ENCODE measurements at regions not wholly inside any gene's neighbourhood (a gene's known extent, or its start where the extent isn't known, plus 50 kb on each side); places are given as distances from the start of the nearest gene placed in this dataset.
"Not testable (repeated sequence)": the region's sequence is repeated elsewhere in the genome, so short reads cannot be mapped to it uniquely, and the experiment has no call there.

DNA sequence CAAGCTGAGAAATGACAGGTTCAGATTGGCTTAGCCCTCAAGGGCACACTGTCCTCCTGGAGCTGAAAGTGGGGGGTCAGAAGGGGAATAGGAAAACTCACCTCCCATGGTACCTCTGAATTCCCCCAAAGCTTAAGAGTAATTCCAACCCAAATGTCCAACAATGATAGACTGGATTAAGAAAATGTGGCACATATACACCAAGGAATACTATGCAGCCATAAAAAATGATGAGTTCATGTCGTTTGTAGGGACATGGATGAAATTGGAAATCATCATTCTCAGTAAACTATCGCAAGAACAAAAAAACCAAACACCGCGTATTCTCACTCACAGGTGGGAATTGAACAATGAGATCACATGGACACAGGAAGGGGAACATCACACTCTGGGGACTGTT lies 173.6 kb upstream of the PDE10A start:
- not testable (repeated sequence) for TF ChIP-seq EZH2 (IDR thresholded peaks at IDR 0.05; ENCODE audit: borderline replicate concordance, insufficient read depth, low read length, poor library complexity, severe bottlenecking); POLR2AphosphoS5 (IDR thresholded peaks at IDR 0.05); TAF1 (IDR thresholded peaks at IDR 0.05; ENCODE audit: low read depth); RAD21 (conservative IDR thresholded peaks at IDR 0.05); EP300 (conservative IDR thresholded peaks at IDR 0.05; ENCODE audit: poor library complexity, severe bottlenecking); SMC3 (conservative IDR thresholded peaks at IDR 0.05; ENCODE audit: poor library complexity)
- TF ChIP-seq, protein P1, sequence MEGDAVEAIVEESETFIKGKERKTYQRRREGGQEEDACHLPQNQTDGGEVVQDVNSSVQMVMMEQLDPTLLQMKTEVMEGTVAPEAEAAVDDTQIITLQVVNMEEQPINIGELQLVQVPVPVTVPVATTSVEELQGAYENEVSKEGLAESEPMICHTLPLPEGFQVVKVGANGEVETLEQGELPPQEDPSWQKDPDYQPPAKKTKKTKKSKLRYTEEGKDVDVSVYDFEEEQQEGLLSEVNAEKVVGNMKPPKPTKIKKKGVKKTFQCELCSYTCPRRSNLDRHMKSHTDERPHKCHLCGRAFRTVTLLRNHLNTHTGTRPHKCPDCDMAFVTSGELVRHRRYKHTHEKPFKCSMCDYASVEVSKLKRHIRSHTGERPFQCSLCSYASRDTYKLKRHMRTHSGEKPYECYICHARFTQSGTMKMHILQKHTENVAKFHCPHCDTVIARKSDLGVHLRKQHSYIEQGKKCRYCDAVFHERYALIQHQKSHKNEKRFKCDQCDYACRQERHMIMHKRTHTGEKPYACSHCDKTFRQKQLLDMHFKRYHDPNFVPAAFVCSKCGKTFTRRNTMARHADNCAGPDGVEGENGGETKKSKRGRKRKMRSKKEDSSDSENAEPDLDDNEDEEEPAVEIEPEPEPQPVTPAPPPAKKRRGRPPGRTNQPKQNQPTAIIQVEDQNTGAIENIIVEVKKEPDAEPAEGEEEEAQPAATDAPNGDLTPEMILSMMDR (IDR thresholded peaks at IDR 0.05; ENCODE audit: poor library complexity, severe bottlenecking), result not testable (repeated sequence)
- TF ChIP-seq, protein P2, sequence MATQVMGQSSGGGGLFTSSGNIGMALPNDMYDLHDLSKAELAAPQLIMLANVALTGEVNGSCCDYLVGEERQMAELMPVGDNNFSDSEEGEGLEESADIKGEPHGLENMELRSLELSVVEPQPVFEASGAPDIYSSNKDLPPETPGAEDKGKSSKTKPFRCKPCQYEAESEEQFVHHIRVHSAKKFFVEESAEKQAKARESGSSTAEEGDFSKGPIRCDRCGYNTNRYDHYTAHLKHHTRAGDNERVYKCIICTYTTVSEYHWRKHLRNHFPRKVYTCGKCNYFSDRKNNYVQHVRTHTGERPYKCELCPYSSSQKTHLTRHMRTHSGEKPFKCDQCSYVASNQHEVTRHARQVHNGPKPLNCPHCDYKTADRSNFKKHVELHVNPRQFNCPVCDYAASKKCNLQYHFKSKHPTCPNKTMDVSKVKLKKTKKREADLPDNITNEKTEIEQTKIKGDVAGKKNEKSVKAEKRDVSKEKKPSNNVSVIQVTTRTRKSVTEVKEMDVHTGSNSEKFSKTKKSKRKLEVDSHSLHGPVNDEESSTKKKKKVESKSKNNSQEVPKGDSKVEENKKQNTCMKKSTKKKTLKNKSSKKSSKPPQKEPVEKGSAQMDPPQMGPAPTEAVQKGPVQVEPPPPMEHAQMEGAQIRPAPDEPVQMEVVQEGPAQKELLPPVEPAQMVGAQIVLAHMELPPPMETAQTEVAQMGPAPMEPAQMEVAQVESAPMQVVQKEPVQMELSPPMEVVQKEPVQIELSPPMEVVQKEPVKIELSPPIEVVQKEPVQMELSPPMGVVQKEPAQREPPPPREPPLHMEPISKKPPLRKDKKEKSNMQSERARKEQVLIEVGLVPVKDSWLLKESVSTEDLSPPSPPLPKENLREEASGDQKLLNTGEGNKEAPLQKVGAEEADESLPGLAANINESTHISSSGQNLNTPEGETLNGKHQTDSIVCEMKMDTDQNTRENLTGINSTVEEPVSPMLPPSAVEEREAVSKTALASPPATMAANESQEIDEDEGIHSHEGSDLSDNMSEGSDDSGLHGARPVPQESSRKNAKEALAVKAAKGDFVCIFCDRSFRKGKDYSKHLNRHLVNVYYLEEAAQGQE (IDR thresholded peaks at IDR 0.05; ENCODE audit: borderline replicate concordance), result not testable (repeated sequence)

Measured in neural cell (in vitro differentiated cells).